ENCODE measurements at regions not wholly inside any gene's neighbourhood (a gene's known extent, or its start where the extent isn't known, plus 50 kb on each side); places are given as distances from the start of the nearest gene placed in this dataset.

DNA sequence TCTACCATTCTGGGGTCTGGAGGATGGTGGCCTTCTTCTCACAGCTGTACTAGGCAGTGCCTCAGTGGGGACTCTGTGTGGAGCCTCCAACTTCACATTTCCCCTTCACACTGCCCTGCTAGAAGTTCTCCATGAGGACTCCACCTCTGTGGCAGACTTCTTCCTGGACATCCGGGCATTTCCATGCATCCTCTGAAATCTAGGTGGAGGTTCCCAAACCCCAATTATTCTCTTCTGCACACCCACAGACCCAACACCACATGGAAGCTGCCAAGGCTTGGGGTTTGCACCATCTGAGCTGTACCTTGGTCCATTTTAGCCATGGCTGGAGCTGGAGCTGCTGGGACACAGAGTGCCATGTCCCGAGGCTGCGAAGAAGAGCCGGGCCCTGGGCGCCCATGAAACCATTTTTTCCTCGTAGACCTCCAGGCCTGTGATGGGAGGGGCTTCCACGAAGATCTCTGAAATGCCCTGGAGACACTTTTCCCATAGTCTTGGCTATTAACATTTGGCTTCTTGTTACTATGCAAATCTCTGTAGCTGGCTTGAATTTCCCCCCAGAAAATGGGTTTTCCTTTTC is 170.5 kb downstream of the FOXD2 start:
- intact Hi-C loops (cut with DNase I): no loop called here
- H3K27me3 ChIP-seq: no peaks in the 10 kb centered on the region
- no peaks in the 10 kb centered on the region for H3K4me1 ChIP-seq (replicated peaks in 1 of 2)
- peak in 1 of 7 donors; percentile 1 for DNase-seq
- TF ChIP-seq POLR2A (IDR thresholded peaks at IDR 0.05): no peak
- TF ChIP-seq, protein P1, sequence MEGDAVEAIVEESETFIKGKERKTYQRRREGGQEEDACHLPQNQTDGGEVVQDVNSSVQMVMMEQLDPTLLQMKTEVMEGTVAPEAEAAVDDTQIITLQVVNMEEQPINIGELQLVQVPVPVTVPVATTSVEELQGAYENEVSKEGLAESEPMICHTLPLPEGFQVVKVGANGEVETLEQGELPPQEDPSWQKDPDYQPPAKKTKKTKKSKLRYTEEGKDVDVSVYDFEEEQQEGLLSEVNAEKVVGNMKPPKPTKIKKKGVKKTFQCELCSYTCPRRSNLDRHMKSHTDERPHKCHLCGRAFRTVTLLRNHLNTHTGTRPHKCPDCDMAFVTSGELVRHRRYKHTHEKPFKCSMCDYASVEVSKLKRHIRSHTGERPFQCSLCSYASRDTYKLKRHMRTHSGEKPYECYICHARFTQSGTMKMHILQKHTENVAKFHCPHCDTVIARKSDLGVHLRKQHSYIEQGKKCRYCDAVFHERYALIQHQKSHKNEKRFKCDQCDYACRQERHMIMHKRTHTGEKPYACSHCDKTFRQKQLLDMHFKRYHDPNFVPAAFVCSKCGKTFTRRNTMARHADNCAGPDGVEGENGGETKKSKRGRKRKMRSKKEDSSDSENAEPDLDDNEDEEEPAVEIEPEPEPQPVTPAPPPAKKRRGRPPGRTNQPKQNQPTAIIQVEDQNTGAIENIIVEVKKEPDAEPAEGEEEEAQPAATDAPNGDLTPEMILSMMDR (IDR thresholded peaks at IDR 0.05): no peak
- H3K9me3 ChIP-seq (replicated peaks in 1 of 3): no peaks in the 10 kb centered on the region
- no peak overlapping the region for H3K4me3 ChIP-seq
- 85 to 93% (median 91%) methylated on average over 7 of the region's 7 CpGs for WGBS, 4 donors
- no peak overlapping the region for H3K27ac ChIP-seq
- no peaks in the 10 kb centered on the region for H3K36me3 ChIP-seq (replicated peaks in 1 of 2)

DNA sequence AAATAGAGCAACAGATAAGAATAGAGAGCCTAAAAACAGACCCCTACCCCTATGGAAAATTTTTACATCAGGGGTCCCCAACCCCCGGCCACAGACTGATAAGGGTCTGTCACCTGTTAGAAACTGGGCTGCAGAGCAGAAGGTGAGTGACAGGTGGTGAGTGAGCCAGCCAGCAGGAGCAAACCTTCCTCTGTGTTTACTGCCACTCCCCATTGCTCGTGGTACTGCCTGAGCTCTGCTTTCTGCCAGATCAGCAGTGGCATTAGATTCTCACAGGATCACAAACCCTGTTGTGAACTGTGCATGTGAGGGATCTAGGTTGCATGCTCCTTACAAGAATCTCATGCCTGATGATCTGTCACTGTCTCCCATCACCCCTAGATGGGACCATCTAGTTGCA is 174.1 kb downstream of the FOXD2 start:
- TF ChIP-seq, protein P1 (IDR thresholded peaks at IDR 0.05): no peak
- no peak for TF ChIP-seq POLR2A (IDR thresholded peaks at IDR 0.05)
- H3K27ac ChIP-seq: no peak overlapping the region
- 56 to 62% (median 58%) methylated on average over 2 of the region's 2 CpGs for WGBS, 4 donors
- no peaks in the 10 kb centered on the region for H3K36me3 ChIP-seq (replicated peaks in 1 of 2)
- no peak overlapping the region for H3K4me3 ChIP-seq
- H3K27me3 ChIP-seq: no peaks in the 10 kb centered on the region
- intact Hi-C loops (cut with DNase I): no loop called here
- DNase-seq: peak in 2 of 7 donors; percentile 2 to 17
- no peaks in the 10 kb centered on the region for H3K9me3 ChIP-seq (replicated peaks in 1 of 3)
- no peaks in the 10 kb centered on the region for H3K4me1 ChIP-seq (replicated peaks in 1 of 2)

DNA sequence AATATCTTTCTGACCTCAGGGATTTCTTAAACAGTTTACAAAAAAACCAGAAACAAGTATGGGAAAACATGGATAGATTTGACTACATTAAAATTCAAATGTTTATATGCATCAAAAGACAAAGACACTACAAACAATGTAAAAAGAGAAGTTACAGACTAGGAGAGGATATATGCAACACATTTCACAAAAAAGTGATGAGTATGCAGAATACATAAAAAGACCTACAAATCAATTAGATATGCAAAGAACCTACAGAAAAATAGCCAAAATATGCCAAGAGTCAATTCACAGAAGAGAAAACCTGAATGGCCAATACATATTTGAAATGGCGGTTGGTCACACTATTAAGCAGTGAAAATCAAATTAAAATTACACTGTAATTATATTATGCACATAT is 175.0 kb downstream of the FOXD2 start:
- intact Hi-C loops (cut with DNase I): no loop called here
- Histone ChIP-seq H3K27me3 (no peaks in the 10 kb centered on the region), H3K4me1 (replicated peaks in 1 of 2) (no peaks in the 10 kb centered on the region), H3K27ac (no peak overlapping the region), H3K9me3 (replicated peaks in 1 of 3) (no peaks in the 10 kb centered on the region), H3K4me3 (no peak overlapping the region), H3K36me3 (replicated peaks in 1 of 2) (no peaks in the 10 kb centered on the region)
- no peak for DNase-seq
- WGBS, 4 donors: 88 to 93% (median 91%) methylated on average over 1 of the region's 1 CpG
- TF ChIP-seq POLR2A (IDR thresholded peaks at IDR 0.05): no peak
- TF ChIP-seq, protein P1 (IDR thresholded peaks at IDR 0.05): no peak

DNA sequence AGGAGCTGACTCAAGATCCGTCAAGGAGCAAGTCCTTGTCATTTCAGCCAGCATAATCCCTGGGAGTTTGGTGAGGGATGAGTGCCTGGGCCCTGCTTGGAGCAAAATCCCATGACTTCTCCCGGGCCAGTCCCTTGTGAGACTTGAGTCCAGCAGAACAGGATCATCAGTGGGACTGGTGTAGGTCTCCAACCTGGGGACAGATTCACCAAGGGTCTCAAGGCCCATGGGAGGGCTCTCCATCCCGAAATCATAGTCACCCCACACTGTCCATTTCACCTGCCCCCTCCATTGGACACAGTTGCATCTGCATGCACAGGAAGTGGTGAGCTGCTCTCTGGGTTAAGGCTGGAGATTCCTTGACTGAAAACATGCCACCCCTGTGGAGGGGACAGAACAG is 178.2 kb downstream of the FOXD2 start:
- WGBS, 4 donors: 55 to 88% (median 82%) methylated on average over 2 to 3 of the region's 3 CpGs
- no peaks in the 10 kb centered on the region for H3K27me3 ChIP-seq
- no peak overlapping the region for H3K27ac ChIP-seq
- no peaks in the 10 kb centered on the region for H3K4me1 ChIP-seq (replicated peaks in 1 of 2)
- no peaks in the 10 kb centered on the region for H3K9me3 ChIP-seq (replicated peaks in 1 of 3)
- peak in 2 of 7 donors; percentile 4 to 18 for DNase-seq
- H3K36me3 ChIP-seq (replicated peaks in 1 of 2): no peaks in the 10 kb centered on the region
- TF ChIP-seq, protein P1 (IDR thresholded peaks at IDR 0.05): no peak
- TF ChIP-seq POLR2A (IDR thresholded peaks at IDR 0.05): no peak
- H3K4me3 ChIP-seq: no peak overlapping the region
- intact Hi-C loops (cut with DNase I): no loop called here
